K562 (cell line): ENCODE measurements at regions not wholly inside any gene's neighbourhood (a gene's known extent, or its start where the extent isn't known, plus 50 kb on each side); places are given as distances from the start of the nearest gene placed in this dataset.

Experiments
- CHAMP1 ChIP-seq: fragments of 450-650 bp; IDR thresholded peaks from 2 replicates; pipeline ENCODE4 v1.6.1; 2016; ENCODE audit warnings: mild to moderate bottlenecking
- POLR2A ChIP-seq: fragments of 450-650 bp; conservative IDR thresholded peaks from 2 replicates; pipeline ENCODE4 v1.6.1; 2016

- no peak for TF ChIP-seq CHAMP1
- no peak for TF ChIP-seq POLR2A
Measured at GRCh38 chr22:26796785-26797184, 139.4 kb downstream of the MIAT start.
